Right hindlimb (tissue), 1 donor: ENCODE measurements at regions not wholly inside any gene's neighbourhood (a gene's known extent, or its start where the extent isn't known, plus 50 kb on each side); places are given as distances from the start of the nearest gene placed in this dataset.

Experiments used
- DNase-seq: peaks from one replicate; pipeline ENCODE4 v3.0.0-alpha.2; 2018

GRCh38 chr2:14684516-14684915 lies 52.0 kb downstream of the LRATD1 start:
- DNase-seq, result no peak

GRCh38 chr2:14690926-14691325 lies 58.4 kb downstream of the LRATD1 start:
- no peak for DNase-seq

GRCh38 chr2:14693874-14694273 lies 61.4 kb downstream of the LRATD1 start:
- DNase-seq, result no peak

GRCh38 chr2:14700753-14701152 lies 68.2 kb downstream of the LRATD1 start:
- no peak for DNase-seq

- DNase-seq, result no peak
Measured at GRCh38 chr2:14702258-14702657, 69.7 kb downstream of the LRATD1 start.

- no peak for DNase-seq
Measured at GRCh38 chr2:14706201-14706600, 73.7 kb downstream of the LRATD1 start.

GRCh38 chr2:14712111-14712510 lies 79.6 kb downstream of the LRATD1 start:
- no peak for DNase-seq

- no peak for DNase-seq
Measured at GRCh38 chr2:14713248-14713647, 80.7 kb downstream of the LRATD1 start.

GRCh38 chr2:14715600-14715999 lies 83.1 kb downstream of the LRATD1 start:
- DNase-seq, result no peak

- DNase-seq, result no peak
Measured at GRCh38 chr2:14716319-14716718, 83.8 kb downstream of the LRATD1 start.

- no peak for DNase-seq
Measured at GRCh38 chr2:14717131-14717530, 84.6 kb downstream of the LRATD1 start.

GRCh38 chr2:14720319-14720718 lies 87.8 kb downstream of the LRATD1 start:
- DNase-seq, result no peak

GRCh38 chr2:14720739-14721138 lies 88.2 kb downstream of the LRATD1 start:
- no peak for DNase-seq

GRCh38 chr2:14722904-14723570 lies 90.5 kb downstream of the LRATD1 start:
- DNase-seq, result no peak

- no peak for DNase-seq
Measured at GRCh38 chr2:14723684-14724083, 91.2 kb downstream of the LRATD1 start.

- no peak for DNase-seq
Measured at GRCh38 chr2:14735696-14736095, 103.2 kb downstream of the LRATD1 start.

GRCh38 chr2:14737201-14737600 lies 104.7 kb downstream of the LRATD1 start:
- DNase-seq, result no peak

GRCh38 chr2:14743861-14744260 lies 111.3 kb downstream of the LRATD1 start:
- no peak for DNase-seq

- DNase-seq, result no peak
Measured at GRCh38 chr2:14745288-14746076, 113.0 kb downstream of the LRATD1 start.

GRCh38 chr2:14746133-14746532 lies 113.6 kb downstream of the LRATD1 start:
- no peak for DNase-seq

GRCh38 chr2:14747447-14747846 lies 114.9 kb downstream of the LRATD1 start:
- DNase-seq, result no peak

GRCh38 chr2:14749884-14750283 lies 117.4 kb downstream of the LRATD1 start:
- DNase-seq, result no peak

GRCh38 chr2:14750433-14750832 lies 117.9 kb downstream of the LRATD1 start:
- DNase-seq, result no peak

GRCh38 chr2:14751581-14751980 lies 119.1 kb downstream of the LRATD1 start:
- no peak for DNase-seq

- DNase-seq, result no peak
Measured at GRCh38 chr2:14752295-14752694, 119.8 kb downstream of the LRATD1 start.
